Keratinocyte (primary cell): ENCODE measurements at regions not wholly inside any gene's neighbourhood (a gene's known extent, or its start where the extent isn't known, plus 50 kb on each side); places are given as distances from the start of the nearest gene placed in this dataset.

ENCODE experiments used
- DNase-seq: peaks from one replicate; pipeline ENCODE4 v3.0.0-alpha.2; 2011; ENCODE audit warnings: low read depth, missing footprints, low spot score
- FAIRE-seq: peaks from 2 replicates; lab custom pipeline; 2011; peaks lifted over from hg19 to GRCh38; lab: Jason Lieb, UNC
- H2AFZ ChIP-seq: 2 replicates; pipeline ENCODE4 v1.6.0; 2012; ENCODE audit warnings: low read length, control low read depth, inconsistent platforms; ENCODE audit not compliant: control insufficient read depth
- H3K27ac ChIP-seq: 2 replicates; pipeline ENCODE4 v1.5.1; 2011; ENCODE audit warnings: low read length; ENCODE audit not compliant: control insufficient read depth, insufficient read depth
- H3K27me3 ChIP-seq: 3 replicates; pipeline ENCODE4 v1.6.0; 2011; ENCODE audit warnings: low read length; ENCODE audit not compliant: control insufficient read depth, insufficient read depth; ENCODE audit errors: extremely low read depth
- H3K36me3 ChIP-seq, 2 experiments: 2 replicates in 1 of 2; 3 replicates in 1 of 2; pipeline ENCODE4 v1.5.1; 2011; ENCODE audit warnings: low read length in 2 of 2, mild to moderate bottlenecking in 1 of 2; ENCODE audit not compliant: control insufficient read depth in 2 of 2, insufficient read depth in 2 of 2; ENCODE audit errors: extremely low read depth in 1 of 2
- H3K4me1 ChIP-seq: 3 replicates; pipeline ENCODE4 v1.5.1; 2011; ENCODE audit warnings: low read length; ENCODE audit not compliant: control insufficient read depth, insufficient read depth; ENCODE audit errors: extremely low read depth
- H3K4me2 ChIP-seq: 3 replicates; pipeline ENCODE4 v1.6.0; 2011; ENCODE audit warnings: low read depth, low read length; ENCODE audit not compliant: control insufficient read depth, insufficient read depth; ENCODE audit errors: extremely low read depth
- H3K4me3 ChIP-seq, 3 experiments: fragments of 200-600 bp in 1 of 3; sonication (generic) in 1 of 3; 2 replicates in 2 of 3; 3 replicates in 1 of 3; pipeline ENCODE4 v1.5.1; 2011 to 2016; ENCODE audit warnings: low read length in 3 of 3, mild to moderate bottlenecking in 3 of 3, control low read depth in 2 of 3, inconsistent platforms in 1 of 3, low read depth in 1 of 3, mixed read lengths in 1 of 3, mixed run types in 1 of 3, moderate library complexity in 1 of 3; ENCODE audit not compliant: control insufficient read depth in 2 of 3, insufficient read depth in 2 of 3; ENCODE audit errors: extremely low read depth in 1 of 3
- H3K79me2 ChIP-seq: 2 replicates; pipeline ENCODE4 v1.6.0; 2012; ENCODE audit warnings: low read length; ENCODE audit not compliant: control insufficient read depth, insufficient read depth
- H3K9ac ChIP-seq: 3 replicates; pipeline ENCODE4 v1.6.0; 2011; ENCODE audit warnings: low read length; ENCODE audit not compliant: control insufficient read depth, insufficient read depth; ENCODE audit errors: extremely low read depth
- H3K9me1 ChIP-seq: 3 replicates; pipeline ENCODE4 v1.6.0; 2011; ENCODE audit warnings: low read length; ENCODE audit not compliant: control insufficient read depth, insufficient read depth; ENCODE audit errors: extremely low read depth
- H3K9me3 ChIP-seq: 2 replicates; pipeline ENCODE4 v1.5.1; 2012; ENCODE audit warnings: low read depth, low read length; ENCODE audit not compliant: control insufficient read depth
- H4K20me1 ChIP-seq: 3 replicates; pipeline ENCODE4 v1.6.0; 2011; ENCODE audit warnings: low read length; ENCODE audit not compliant: control insufficient read depth, insufficient read depth; ENCODE audit errors: extremely low read depth
- EZH2 ChIP-seq: IDR thresholded peaks from one replicate; pipeline ENCODE4 v1.6.1; 2012; ENCODE audit warnings: inconsistent platforms, mild to moderate bottlenecking, low read length, moderate library complexity
- dilution Hi-C: fragments of 300-500 bp; cut with MboI; formaldehyde crosslinking; loops from one replicate; pipeline ENCODE4 v1.7.0; 2020; ENCODE audit warnings: low sequenced_read_pairs; ENCODE audit not compliant: extremely low pct_ligation_motif_present
- TF ChIP-seq, protein P1 (sequence below), 3 experiments: IDR thresholded peaks in 1 of 3; conservative IDR thresholded peaks in 1 of 3; optimal IDR thresholded peaks in 1 of 3; 2 replicates in 2 of 3; 3 replicates in 1 of 3; pipeline versions ENCODE3 to v1.5.1; 2011; ENCODE audit warnings: low read length in 3 of 3, mild to moderate bottlenecking in 3 of 3, moderate library complexity in 2 of 3, control low read depth in 1 of 3, inconsistent platforms in 1 of 3; ENCODE audit not compliant: insufficient read depth in 2 of 3; ENCODE audit errors: extremely low read depth in 1 of 3

DNA sequence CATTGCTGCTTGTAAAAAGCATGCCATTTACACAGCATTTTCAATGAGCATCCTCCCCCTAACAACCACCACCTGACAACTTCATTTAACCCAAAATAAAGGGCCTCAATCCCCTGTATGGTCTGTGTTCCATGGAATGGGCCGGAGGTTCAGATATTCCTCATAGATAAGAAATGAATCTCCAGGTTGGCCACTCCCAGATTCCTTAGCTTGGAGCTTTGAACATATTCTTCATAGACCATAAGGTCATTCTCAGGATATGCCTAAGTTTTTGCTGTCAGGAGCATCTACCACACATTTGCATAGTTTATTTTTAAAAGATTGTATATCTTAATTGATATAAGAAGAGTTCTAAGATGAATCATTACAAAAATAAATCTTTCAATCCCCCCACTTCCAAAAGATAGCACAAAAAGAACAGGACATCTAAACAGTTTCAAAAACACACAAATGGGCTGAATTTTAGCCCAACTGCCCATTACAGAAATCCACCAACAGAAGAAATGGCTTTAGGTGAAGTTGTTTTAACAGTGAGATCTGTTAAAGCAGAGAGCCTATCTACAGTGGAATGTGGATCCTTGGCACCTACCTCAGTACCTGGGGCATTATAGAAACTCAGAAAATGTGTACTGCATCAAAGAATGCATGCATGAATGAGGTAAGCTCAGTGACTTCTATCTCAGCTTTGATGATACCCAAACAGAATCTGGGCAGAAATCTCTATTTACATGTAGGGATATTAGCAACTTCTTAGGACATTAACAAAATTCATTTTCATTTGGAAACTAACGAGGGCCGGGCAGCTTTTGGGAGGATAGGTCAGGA, 179.8 kb downstream of the SEC61B start:
- DNase-seq = no peak
- TF ChIP-seq EZH2 = no peak
- TF ChIP-seq, protein P1, sequence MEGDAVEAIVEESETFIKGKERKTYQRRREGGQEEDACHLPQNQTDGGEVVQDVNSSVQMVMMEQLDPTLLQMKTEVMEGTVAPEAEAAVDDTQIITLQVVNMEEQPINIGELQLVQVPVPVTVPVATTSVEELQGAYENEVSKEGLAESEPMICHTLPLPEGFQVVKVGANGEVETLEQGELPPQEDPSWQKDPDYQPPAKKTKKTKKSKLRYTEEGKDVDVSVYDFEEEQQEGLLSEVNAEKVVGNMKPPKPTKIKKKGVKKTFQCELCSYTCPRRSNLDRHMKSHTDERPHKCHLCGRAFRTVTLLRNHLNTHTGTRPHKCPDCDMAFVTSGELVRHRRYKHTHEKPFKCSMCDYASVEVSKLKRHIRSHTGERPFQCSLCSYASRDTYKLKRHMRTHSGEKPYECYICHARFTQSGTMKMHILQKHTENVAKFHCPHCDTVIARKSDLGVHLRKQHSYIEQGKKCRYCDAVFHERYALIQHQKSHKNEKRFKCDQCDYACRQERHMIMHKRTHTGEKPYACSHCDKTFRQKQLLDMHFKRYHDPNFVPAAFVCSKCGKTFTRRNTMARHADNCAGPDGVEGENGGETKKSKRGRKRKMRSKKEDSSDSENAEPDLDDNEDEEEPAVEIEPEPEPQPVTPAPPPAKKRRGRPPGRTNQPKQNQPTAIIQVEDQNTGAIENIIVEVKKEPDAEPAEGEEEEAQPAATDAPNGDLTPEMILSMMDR (optimal IDR thresholded peaks at IDR 0.05 in 1 of 3, IDR thresholded peaks at IDR 0.05 in 1 of 3, conservative IDR thresholded peaks at IDR 0.05 in 1 of 3; ENCODE audit: extremely low read depth in 1 of 3, insufficient read depth in 2 of 3, low read length in 3 of 3) = no peak
- dilution Hi-C loops = no loop called here

DNA sequence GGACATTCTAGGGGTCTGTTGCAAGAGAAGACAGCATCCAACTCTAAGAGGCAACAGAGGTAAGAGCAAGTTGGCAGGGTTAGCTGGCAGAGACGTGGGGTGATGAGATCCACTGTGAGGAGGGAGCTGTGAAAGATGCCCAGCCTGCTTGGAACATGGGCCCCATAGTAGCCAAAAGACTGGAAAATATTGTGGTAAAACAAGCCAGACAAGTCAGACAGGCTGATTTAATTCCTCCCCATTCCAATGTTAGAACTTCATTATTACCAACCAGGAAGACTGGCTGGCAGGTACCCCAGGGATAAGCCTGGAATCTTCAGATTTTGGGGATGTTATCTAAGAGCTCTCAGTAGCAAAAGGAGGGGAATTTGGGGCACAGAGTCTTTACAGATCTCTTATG, 181.3 kb downstream of the SEC61B start:
- Histone ChIP-seq H3K4me1 (no peaks in the 10 kb centered on the region), H3K27ac (no peak overlapping the region), H3K36me3 (no peaks in the 10 kb centered on the region), H3K9me1 (no peaks in the 10 kb centered on the region), H3K27me3 (no peaks in the 10 kb centered on the region), H2AFZ (no peak overlapping the region), H3K4me3 (no peak overlapping the region), H3K9ac (no peak overlapping the region), H3K79me2 (no peaks in the 10 kb centered on the region), H4K20me1 (no peaks in the 10 kb centered on the region), H3K4me2 (no peak overlapping the region), H3K9me3 (no peaks in the 10 kb centered on the region)
- dilution Hi-C loops = no loop called here
- no peak for FAIRE-seq
- TF ChIP-seq EZH2 = no peak
- TF ChIP-seq, protein P1 (optimal IDR thresholded peaks at IDR 0.05 in 1 of 3, IDR thresholded peaks at IDR 0.05 in 1 of 3, conservative IDR thresholded peaks at IDR 0.05 in 1 of 3; ENCODE audit: extremely low read depth in 1 of 3, insufficient read depth in 2 of 3, low read length in 3 of 3) = no peak
- DNase-seq = no peak

More for the DNA sequence above, 179.8 kb downstream of the SEC61B start:
- Histone ChIP-seq H3K4me2 (no peak overlapping the region), H3K4me1 (no peaks in the 10 kb centered on the region), H3K9me3 (no peaks in the 10 kb centered on the region), H3K79me2 (no peaks in the 10 kb centered on the region), H3K4me3 (no peak overlapping the region), H3K27ac (no peak overlapping the region), H2AFZ (no peak overlapping the region), H3K9ac (no peak overlapping the region), H4K20me1 (no peaks in the 10 kb centered on the region), H3K36me3 (no peaks in the 10 kb centered on the region), H3K27me3 (no peaks in the 10 kb centered on the region), H3K9me1 (no peaks in the 10 kb centered on the region)
- FAIRE-seq = no peak
